ENCODE measurements at regions not wholly inside any gene's neighbourhood (a gene's known extent, or its start where the extent isn't known, plus 50 kb on each side); places are given as distances from the start of the nearest gene placed in this dataset.
A peak's percentile ranks its signal among the peaks of the same experiment; 100 is the strongest.

DNA sequence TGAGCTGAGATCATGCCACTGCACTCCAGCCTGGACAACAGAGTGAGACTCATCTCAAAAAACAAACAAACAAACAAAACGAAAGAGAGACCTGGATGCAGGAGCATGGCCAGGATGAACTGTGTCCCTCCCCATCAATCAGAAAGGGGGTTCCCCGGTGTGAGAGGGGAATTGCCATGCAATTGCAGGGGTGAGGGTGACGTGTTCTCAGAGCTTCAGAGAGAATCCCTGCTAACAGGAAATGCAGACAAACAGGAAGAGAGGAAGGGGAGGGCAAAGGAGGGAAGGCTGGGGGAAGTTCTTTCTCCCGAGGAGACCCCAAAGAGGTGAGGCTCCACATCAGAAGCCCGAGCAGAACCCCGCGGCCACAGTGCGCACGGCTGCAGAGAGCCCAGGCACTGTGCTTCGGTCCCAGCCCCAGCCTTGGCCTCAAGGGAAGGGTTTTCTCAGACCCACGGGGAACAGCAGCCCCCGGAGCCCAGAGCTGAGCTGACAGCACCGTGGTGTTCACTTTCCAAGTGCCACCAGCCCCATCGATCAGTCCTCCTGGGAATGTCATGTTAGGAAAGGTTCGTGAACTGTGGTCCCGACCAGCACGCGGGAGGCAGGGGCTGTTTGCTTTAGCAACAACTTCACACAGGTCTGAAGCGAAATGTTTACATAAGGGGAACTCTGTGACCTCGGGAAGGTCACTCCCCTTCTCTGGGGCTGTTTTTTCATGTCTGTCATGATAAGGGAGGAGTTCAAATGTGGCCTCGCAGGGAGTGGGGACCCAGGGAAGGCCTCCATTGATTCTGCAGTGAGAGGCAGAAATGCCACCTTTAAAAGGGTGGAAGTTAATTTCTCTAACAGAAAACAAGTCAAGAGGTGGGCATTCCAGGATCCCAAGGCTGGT, 108.0 kb upstream of the ANO1 start:
- FAIRE-seq = no peak
- TF ChIP-seq TEAD4 (IDR thresholded peaks at IDR 0.05; ENCODE audit: low read depth, low read length) (no peak), HDAC2 (IDR thresholded peaks at IDR 0.05; ENCODE audit: borderline replicate concordance in 1 of 2, low read depth in 2 of 2, low read length in 2 of 2) (no peak), KDM1A (IDR thresholded peaks at IDR 0.05; ENCODE audit: borderline replicate concordance, low read length) (no peak), SIRT6 (IDR thresholded peaks at IDR 0.05; ENCODE audit: low read length) (no peak), ASH2L (IDR thresholded peaks at IDR 0.05; ENCODE audit: low read length) (no peak), TBP (IDR thresholded peaks at IDR 0.05; ENCODE audit: low read depth, low read length) (no peak), SIN3A (conservative IDR thresholded peaks at IDR 0.05 in 1 of 2, IDR thresholded peaks at IDR 0.05 in 1 of 2; ENCODE audit: low read depth in 1 of 2, low read length in 2 of 2) (no peak), HDAC6 (IDR thresholded peaks at IDR 0.05; ENCODE audit: low read depth, low read length) (no peak), EZH2 (IDR thresholded peaks at IDR 0.05; ENCODE audit: low read depth, low read length, severe bottlenecking) (no peak), BACH1 (IDR thresholded peaks at IDR 0.05; ENCODE audit: low read length) (no peak)
- TF ChIP-seq, protein P1, sequence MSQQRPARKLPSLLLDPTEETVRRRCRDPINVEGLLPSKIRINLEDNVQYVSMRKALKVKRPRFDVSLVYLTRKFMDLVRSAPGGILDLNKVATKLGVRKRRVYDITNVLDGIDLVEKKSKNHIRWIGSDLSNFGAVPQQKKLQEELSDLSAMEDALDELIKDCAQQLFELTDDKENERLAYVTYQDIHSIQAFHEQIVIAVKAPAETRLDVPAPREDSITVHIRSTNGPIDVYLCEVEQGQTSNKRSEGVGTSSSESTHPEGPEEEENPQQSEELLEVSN (IDR thresholded peaks at IDR 0.05) = no peak

More for the DNA sequence above, 108.0 kb upstream of the ANO1 start:
- no peak overlapping the region for H3K4ac ChIP-seq (replicated peaks; ENCODE audit: insufficient read length, low read depth, low read length)
- peak overlapping the region; percentile 71 for H3K18ac ChIP-seq (ENCODE audit: extremely low read depth, low read length)
- no peaks in the 10 kb centered on the region for H3K23me2 ChIP-seq (ENCODE audit: low read depth, low read length)
- no peak overlapping the region for H4K5ac ChIP-seq (ENCODE audit: insufficient read length, low read depth, low read length)
- H4K20me1 ChIP-seq (replicated peaks in 1 of 2; ENCODE audit: control insufficient read depth in 1 of 2, insufficient read depth in 2 of 2, low read length in 2 of 2) = no peaks in the 10 kb centered on the region
- DNase-seq (ENCODE audit: low read depth in 1 of 2, low spot score in 2 of 2) = no peak
- no peak overlapping the region for H2BK20ac ChIP-seq (ENCODE audit: low read length)
- peaks cover 0 to 3% (median 0%) of the 10 kb centered on the region in 4 experiments; a peak in 1 of 7 replicates for H3K27me3 ChIP-seq (replicated peaks in 1 of 4; ENCODE audit: control insufficient read depth in 3 of 4, extremely low read depth in 1 of 4, insufficient read depth in 3 of 4, low read length in 3 of 4)
- H3K79me1 ChIP-seq (ENCODE audit: low read depth, low read length) = no peaks in the 10 kb centered on the region
- H3K79me2 ChIP-seq (ENCODE audit: control insufficient read depth in 1 of 2, insufficient read depth in 2 of 2, low read length in 2 of 2) = no peaks in the 10 kb centered on the region
- H3K14ac ChIP-seq (ENCODE audit: insufficient read length) = no peak overlapping the region
- H3K27ac ChIP-seq (ENCODE audit: low read depth, low read length) = no peak overlapping the region
- H3K9ac ChIP-seq (replicated peaks in 1 of 4; ENCODE audit: extremely low read depth in 1 of 4, low read depth in 3 of 4, low read length in 3 of 4) = no peak overlapping the region
- no peak overlapping the region for H3K56ac ChIP-seq (replicated peaks; ENCODE audit: insufficient read length, low read depth, low read length)
- H3K4me1 ChIP-seq (replicated peaks in 1 of 4; ENCODE audit: control insufficient read depth in 3 of 4, insufficient read depth in 4 of 4, low read length in 3 of 4) = peaks cover 0 to 12% (median 9%) of the 10 kb centered on the region in 4 experiments; a peak in 6 of 7 replicates
- no peak overlapping the region for H2AK5ac ChIP-seq (ENCODE audit: low read depth, low read length)
- no peak overlapping the region for H3K23ac ChIP-seq (ENCODE audit: insufficient read length)
- H3K4me2 ChIP-seq (ENCODE audit: insufficient read depth in 1 of 2, low read depth in 2 of 2, low read length in 2 of 2) = no peak overlapping the region
- ChIA-PET POLR2A (ENCODE audit: partially characterized antibody) (interaction anchor here (1.2 kb wide), 1 partner anchor 10 kb away, joined by 4 read pairs; no protein-coding TSS in a partner anchor), CTCF (ENCODE audit: partially characterized antibody) (interaction anchor here (0.6 to 1.5 kb wide), 4 partner anchors 7 to 170 kb away, joined by 3 to 7 read pairs (median 4); no protein-coding TSS in a partner anchor)
- no peaks in the 10 kb centered on the region for H3K9me3 ChIP-seq (ENCODE audit: insufficient read depth in 2 of 2, low read depth in 1 of 2, low read length in 1 of 2)
- WGBS, 2 experiments (ENCODE audit: extremely low coverage in 1 of 2, insufficient coverage in 1 of 2, insufficient read length in 1 of 2, insufficient replicate concordance in 2 of 2, low coverage in 1 of 2, low lambda C conversion rate in 2 of 2, missing lambda C conversion rate in 1 of 2) = 83% methylated on average over 21 of the region's 21 CpGs; no CpG with 5 or more reads in 1 of the 2 experiments
- no peak overlapping the region for H2AFZ ChIP-seq (ENCODE audit: low read length)
- H2BK5ac ChIP-seq (ENCODE audit: low read depth, low read length) = no peak overlapping the region
- no peak overlapping the region for H4K8ac ChIP-seq (ENCODE audit: extremely low read depth, insufficient read depth, low read length)
- no peak overlapping the region for H2BK15ac ChIP-seq (ENCODE audit: low read length)
- 0 out of 2 replicates have a peak overlapping the region, but pooled peaks have one; percentile 84 for H2BK12ac ChIP-seq (ENCODE audit: low read depth, low read length)
- no peak overlapping the region for H3K4me3 ChIP-seq (ENCODE audit: extremely low read depth in 1 of 4, insufficient read depth in 2 of 4, low read depth in 3 of 4, low read length in 4 of 4)
- H3K36me3 ChIP-seq (ENCODE audit: control insufficient read depth in 2 of 4, insufficient read depth in 4 of 4, low read length in 3 of 4) = no peaks in the 10 kb centered on the region
- no peak overlapping the region for H2BK120ac ChIP-seq (replicated peaks; ENCODE audit: low read depth, low read length)
- H4K91ac ChIP-seq (replicated peaks; ENCODE audit: insufficient read length, low read length) = no peak overlapping the region
